ENCODE measurements at regions not wholly inside any gene's neighbourhood (a gene's known extent, or its start where the extent isn't known, plus 50 kb on each side); places are given as distances from the start of the nearest gene placed in this dataset.

DNA sequence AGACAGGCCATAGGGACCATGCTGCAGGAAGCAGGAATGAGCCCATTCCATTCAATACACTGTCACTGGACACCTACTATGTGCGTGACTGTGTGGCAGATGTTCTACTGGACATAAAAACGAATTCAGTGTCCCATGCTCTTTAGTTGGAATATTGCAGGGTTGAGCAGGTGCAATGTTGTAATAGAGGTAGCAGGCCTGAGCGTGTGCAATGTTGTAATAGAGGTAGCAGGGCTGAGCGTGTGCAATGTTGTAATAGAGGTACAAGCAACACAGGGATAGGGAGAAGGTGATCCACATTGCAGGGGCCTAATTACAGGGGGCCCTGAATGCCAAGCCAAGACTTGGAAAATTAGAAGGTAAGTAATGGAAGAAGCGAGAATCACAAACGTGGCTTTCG is 261.4 kb upstream of the HES1 start:
- TF ChIP-seq, protein P1, sequence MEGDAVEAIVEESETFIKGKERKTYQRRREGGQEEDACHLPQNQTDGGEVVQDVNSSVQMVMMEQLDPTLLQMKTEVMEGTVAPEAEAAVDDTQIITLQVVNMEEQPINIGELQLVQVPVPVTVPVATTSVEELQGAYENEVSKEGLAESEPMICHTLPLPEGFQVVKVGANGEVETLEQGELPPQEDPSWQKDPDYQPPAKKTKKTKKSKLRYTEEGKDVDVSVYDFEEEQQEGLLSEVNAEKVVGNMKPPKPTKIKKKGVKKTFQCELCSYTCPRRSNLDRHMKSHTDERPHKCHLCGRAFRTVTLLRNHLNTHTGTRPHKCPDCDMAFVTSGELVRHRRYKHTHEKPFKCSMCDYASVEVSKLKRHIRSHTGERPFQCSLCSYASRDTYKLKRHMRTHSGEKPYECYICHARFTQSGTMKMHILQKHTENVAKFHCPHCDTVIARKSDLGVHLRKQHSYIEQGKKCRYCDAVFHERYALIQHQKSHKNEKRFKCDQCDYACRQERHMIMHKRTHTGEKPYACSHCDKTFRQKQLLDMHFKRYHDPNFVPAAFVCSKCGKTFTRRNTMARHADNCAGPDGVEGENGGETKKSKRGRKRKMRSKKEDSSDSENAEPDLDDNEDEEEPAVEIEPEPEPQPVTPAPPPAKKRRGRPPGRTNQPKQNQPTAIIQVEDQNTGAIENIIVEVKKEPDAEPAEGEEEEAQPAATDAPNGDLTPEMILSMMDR (IDR thresholded peaks at IDR 0.05; ENCODE audit: poor library complexity), result no peak
- TF ChIP-seq EZH2 (IDR thresholded peaks at IDR 0.05; ENCODE audit: borderline replicate concordance), result no peak
- no peak for TF ChIP-seq EZH2phosphoT487 (IDR thresholded peaks at IDR 0.05; ENCODE audit: low read depth, severe bottlenecking, unreplicated experiment)

Data from hepatocyte (in vitro differentiated cells).